ENCODE measurements at regions not wholly inside any gene's neighbourhood (a gene's known extent, or its start where the extent isn't known, plus 50 kb on each side); places are given as distances from the start of the nearest gene placed in this dataset.

GRCh38 chr19:46954993-46955812 lies 64.4 kb upstream of the NPAS1 start:
- FAIRE-seq, result no peak
- DNase-seq, result peak in 1 of 5 donors; percentile 22
- intact Hi-C loops (cut with DNase I), result no loop called here
- no peak overlapping the region for H3K27ac ChIP-seq (ENCODE audit: low read depth in 2 of 2, low read length in 2 of 2)
- no peaks in the 10 kb centered on the region for H3K27me3 ChIP-seq (ENCODE audit: control insufficient read depth, insufficient read depth, low read length)
- no peak for TF ChIP-seq CTCF (IDR thresholded peaks at IDR 0.05; ENCODE audit: borderline replicate concordance, extremely low read depth, insufficient read depth)
- H3K9ac ChIP-seq (ENCODE audit: low read length in 3 of 3), result no peak overlapping the region
- no peaks in the 10 kb centered on the region for H3K36me3 ChIP-seq (ENCODE audit: control insufficient read depth in 2 of 3, insufficient read depth in 3 of 3, low read length in 3 of 3)
- no peak overlapping the region for H3K4me3 ChIP-seq (ENCODE audit: low read length in 3 of 3)
- no peaks in the 10 kb centered on the region for H3K9me3 ChIP-seq (ENCODE audit: control insufficient read depth in 2 of 3, insufficient read depth in 1 of 3, low read length in 3 of 3)
- H3K4me1 ChIP-seq (ENCODE audit: control insufficient read depth in 2 of 3, insufficient read depth in 2 of 3, low read depth in 1 of 3, low read length in 3 of 3), result peaks cover 0 to 47% (median 20%) of the 10 kb centered on the region in 3 donors

GRCh38 chr19:46955813-46956371 lies 63.7 kb upstream of the NPAS1 start:
- Histone ChIP-seq H3K9me3 (ENCODE audit: control insufficient read depth in 2 of 3, insufficient read depth in 1 of 3, low read length in 3 of 3) (no peaks in the 10 kb centered on the region), H3K27me3 (ENCODE audit: control insufficient read depth, insufficient read depth, low read length) (no peaks in the 10 kb centered on the region), H3K4me1 (ENCODE audit: control insufficient read depth in 2 of 3, insufficient read depth in 2 of 3, low read depth in 1 of 3, low read length in 3 of 3) (peaks cover 0 to 40% (median 13%) of the 10 kb centered on the region in 3 donors), H3K36me3 (ENCODE audit: control insufficient read depth in 2 of 3, insufficient read depth in 3 of 3, low read length in 3 of 3) (no peaks in the 10 kb centered on the region), H3K4me3 (ENCODE audit: low read length in 3 of 3) (no peak overlapping the region), H3K9ac (ENCODE audit: low read length in 3 of 3) (no peak overlapping the region), H3K27ac (ENCODE audit: low read depth in 2 of 2, low read length in 2 of 2) (no peak overlapping the region)
- intact Hi-C loops (cut with DNase I), result no loop called here
- no peak for DNase-seq
- FAIRE-seq, result no peak
- no peak for TF ChIP-seq CTCF (IDR thresholded peaks at IDR 0.05; ENCODE audit: borderline replicate concordance, extremely low read depth, insufficient read depth)

GRCh38 chr19:46958532-46958931 lies 61.1 kb upstream of the NPAS1 start:
- Histone ChIP-seq H3K4me1 (ENCODE audit: control insufficient read depth in 2 of 3, insufficient read depth in 2 of 3, low read depth in 1 of 3, low read length in 3 of 3) (peaks cover 0 to 30% (median 6%) of the 10 kb centered on the region in 3 donors), H3K36me3 (ENCODE audit: control insufficient read depth in 2 of 3, insufficient read depth in 3 of 3, low read length in 3 of 3) (no peaks in the 10 kb centered on the region), H3K27me3 (ENCODE audit: control insufficient read depth, insufficient read depth, low read length) (no peaks in the 10 kb centered on the region), H3K4me3 (ENCODE audit: low read length in 3 of 3) (no peak overlapping the region), H3K27ac (ENCODE audit: low read depth in 2 of 2, low read length in 2 of 2) (no peak overlapping the region), H3K9me3 (ENCODE audit: control insufficient read depth in 2 of 3, insufficient read depth in 1 of 3, low read length in 3 of 3) (no peaks in the 10 kb centered on the region), H3K9ac (ENCODE audit: low read length in 3 of 3) (no peak overlapping the region)
- intact Hi-C loops (cut with DNase I), result no loop called here
- FAIRE-seq (no peak), DNase-seq (peak in 1 of 5 donors; percentile 22)
- TF ChIP-seq CTCF (IDR thresholded peaks at IDR 0.05; ENCODE audit: borderline replicate concordance, extremely low read depth, insufficient read depth), result no peak

Data from kidney (tissue), 13 donors.